SK-N-MC (cell line): ENCODE measurements at regions not wholly inside any gene's neighbourhood (a gene's known extent, or its start where the extent isn't known, plus 50 kb on each side); places are given as distances from the start of the nearest gene placed in this dataset.
"Not testable (repeated sequence)": the region's sequence is repeated elsewhere in the genome, so short reads cannot be mapped to it uniquely, and the experiment has no call there.

Source experiments
- DNase-seq: peaks from one replicate; pipeline ENCODE4 v3.0.0-alpha.2; 2011; ENCODE audit warnings: low read depth, low spot score
- H3K27ac ChIP-seq: fragments of 200-600 bp; sonication (generic); 2 replicates; pipeline ENCODE4 v1.5.1; 2016; ENCODE audit warnings: mixed run types
- H3K36me3 ChIP-seq: fragments of 200-600 bp; sonication (generic); 2 replicates; pipeline ENCODE4 v1.6.1; 2017; ENCODE audit warnings: antibody characterized with exemption, low read length, mixed read lengths; ENCODE audit not compliant: insufficient read depth
- H3K4me3 ChIP-seq: fragments of 200-600 bp; sonication (generic); 2 replicates; pipeline ENCODE4 v1.5.1; 2016
- H3K9ac ChIP-seq: fragments of 200-600 bp; sonication (generic); 2 replicates; pipeline ENCODE4 v1.8.0; 2017; ENCODE audit warnings: mixed run types, mixed read lengths; ENCODE audit not compliant: insufficient read length
- H3K9me3 ChIP-seq: fragments of 200-600 bp; sonication (generic); 2 replicates; pipeline ENCODE4 v1.6.1; 2017; ENCODE audit warnings: low read depth, mild to moderate bottlenecking, antibody characterized with exemption, low read length, moderate library complexity, mixed read lengths
- EZH2 ChIP-seq: fragments of 200-600 bp; sonication (generic); IDR thresholded peaks from one replicate; pipeline ENCODE4 v1.6.1; 2017; ENCODE audit warnings: antibody characterized with exemption
- FOXP2 ChIP-seq: optimal IDR thresholded peaks from 2 replicates; pipeline ENCODE3; 2011; ENCODE audit warnings: mild to moderate bottlenecking, moderate library complexity; ENCODE audit not compliant: insufficient read depth; ENCODE audit errors: extremely low read length, control extremely low read depth
- POLR2AphosphoS5 ChIP-seq: IDR thresholded peaks from 2 replicates; pipeline ENCODE4 v1.6.1; 2012; ENCODE audit warnings: mild to moderate bottlenecking, low read depth, low read length, borderline replicate concordance

- Histone ChIP-seq H3K4me3 (peak overlapping the region; percentile 58), H3K27ac (peak overlapping the region; percentile 93), H3K36me3 (no peaks in the 10 kb centered on the region), H3K9me3 (no peaks in the 10 kb centered on the region), H3K9ac (peak overlapping the region; percentile 64)
- TF ChIP-seq FOXP2: no peak
- peak; percentile 59 for DNase-seq
Observed at GRCh38 chr4:164070625-164071024, 576.1 kb downstream of the TMA16 start.

- no peak for DNase-seq
- Histone ChIP-seq H3K9me3 (no peaks in the 10 kb centered on the region), H3K27ac (no peak overlapping the region), H3K4me3 (no peak overlapping the region), H3K36me3 (no peaks in the 10 kb centered on the region), H3K9ac (no peak overlapping the region)
- TF ChIP-seq EZH2 (no peak), FOXP2 (no peak), POLR2AphosphoS5 (no peak)
Observed at GRCh38 chr4:164081371-164081770, 586.9 kb downstream of the TMA16 start.

GRCh38 chr4:164081801-164082200 is 587.3 kb downstream of the TMA16 start:
- TF ChIP-seq FOXP2 (no peak), EZH2 (no peak), POLR2AphosphoS5 (no peak)
- no peak overlapping the region for H3K4me3 ChIP-seq
- H3K9ac ChIP-seq: no peak overlapping the region
- H3K36me3 ChIP-seq: no peaks in the 10 kb centered on the region
- no peak overlapping the region for H3K27ac ChIP-seq
- no peak for DNase-seq
- H3K9me3 ChIP-seq: no peaks in the 10 kb centered on the region

GRCh38 chr4:164087733-164088132 is 593.2 kb downstream of the TMA16 start:
- H3K9me3 ChIP-seq: no peaks in the 10 kb centered on the region
- no peak for TF ChIP-seq FOXP2
- TF ChIP-seq POLR2AphosphoS5: no peak
- no peak for TF ChIP-seq EZH2
- H3K27ac ChIP-seq: no peak overlapping the region
- no peak for DNase-seq
- H3K9ac ChIP-seq: no peak overlapping the region
- no peak overlapping the region for H3K4me3 ChIP-seq
- no peaks in the 10 kb centered on the region for H3K36me3 ChIP-seq

GRCh38 chr4:164095313-164096110 is 601.0 kb downstream of the TMA16 start:
- DNase-seq: no peak
- H3K4me3 ChIP-seq: no peak overlapping the region
- no peak for TF ChIP-seq FOXP2
- no peak for TF ChIP-seq POLR2AphosphoS5
- TF ChIP-seq EZH2: no peak
- no peaks in the 10 kb centered on the region for H3K9me3 ChIP-seq
- no peaks in the 10 kb centered on the region for H3K36me3 ChIP-seq
- no peak overlapping the region for H3K27ac ChIP-seq
- no peak overlapping the region for H3K9ac ChIP-seq

GRCh38 chr4:164096766-164097518 is 602.5 kb downstream of the TMA16 start:
- no peak for DNase-seq
- H3K27ac ChIP-seq: 0 out of 2 replicates have a peak overlapping the region, but pooled peaks have one; percentile 26
- H3K9me3 ChIP-seq: no peaks in the 10 kb centered on the region
- H3K9ac ChIP-seq: no peak overlapping the region
- H3K4me3 ChIP-seq: no peak overlapping the region
- no peaks in the 10 kb centered on the region for H3K36me3 ChIP-seq
- TF ChIP-seq POLR2AphosphoS5: no peak
- no peak for TF ChIP-seq EZH2
- TF ChIP-seq FOXP2: no peak

GRCh38 chr4:164100741-164101365 is 606.4 kb downstream of the TMA16 start:
- H3K27ac ChIP-seq, H3K9ac ChIP-seq: not testable (repeated sequence)

GRCh38 chr4:164108971-164109370 is 614.5 kb downstream of the TMA16 start:
- Histone ChIP-seq H3K36me3 (no peaks in the 10 kb centered on the region), H3K9me3 (no peaks in the 10 kb centered on the region), H3K4me3 (no peak overlapping the region), H3K27ac (no peak overlapping the region), H3K9ac (no peak overlapping the region)
- no peak for DNase-seq
- TF ChIP-seq POLR2AphosphoS5: no peak

More at GRCh38 chr4:164100741-164101365, 606.4 kb downstream of the TMA16 start:
- not testable (repeated sequence) for H3K4me3 ChIP-seq, H3K36me3 ChIP-seq, H3K9me3 ChIP-seq, DNase-seq

- Histone ChIP-seq H3K9me3 (no peaks in the 10 kb centered on the region), H3K36me3 (no peaks in the 10 kb centered on the region), H3K4me3 (no peak overlapping the region), H3K27ac (no peak overlapping the region), H3K9ac (no peak overlapping the region)
- no peak for DNase-seq
- TF ChIP-seq FOXP2 (no peak), EZH2 (no peak), POLR2AphosphoS5 (no peak)
Observed at GRCh38 chr4:164109503-164109902, 615.0 kb downstream of the TMA16 start.
